Fibroblast of pulmonary artery (primary cell): ENCODE measurements at regions not wholly inside any gene's neighbourhood (a gene's known extent, or its start where the extent isn't known, plus 50 kb on each side); places are given as distances from the start of the nearest gene placed in this dataset.

Experiments used
- DNase-seq: peaks from one replicate; pipeline ENCODE4 v3.0.0-alpha.2; 2010; ENCODE audit warnings: low read depth
- H3K4me3 ChIP-seq: replicated peaks from 2 replicates; pipeline ENCODE4 v1.5.1; 2011; ENCODE audit warnings: low read depth, mild to moderate bottlenecking, control low read depth, low read length, moderate library complexity
- TF ChIP-seq, protein P1 (sequence below): IDR thresholded peaks from 2 replicates; pipeline ENCODE4 v1.5.1; 2011; ENCODE audit warnings: mild to moderate bottlenecking, control low read depth, low read length, inconsistent platforms; ENCODE audit errors: missing control alignments

DNA sequence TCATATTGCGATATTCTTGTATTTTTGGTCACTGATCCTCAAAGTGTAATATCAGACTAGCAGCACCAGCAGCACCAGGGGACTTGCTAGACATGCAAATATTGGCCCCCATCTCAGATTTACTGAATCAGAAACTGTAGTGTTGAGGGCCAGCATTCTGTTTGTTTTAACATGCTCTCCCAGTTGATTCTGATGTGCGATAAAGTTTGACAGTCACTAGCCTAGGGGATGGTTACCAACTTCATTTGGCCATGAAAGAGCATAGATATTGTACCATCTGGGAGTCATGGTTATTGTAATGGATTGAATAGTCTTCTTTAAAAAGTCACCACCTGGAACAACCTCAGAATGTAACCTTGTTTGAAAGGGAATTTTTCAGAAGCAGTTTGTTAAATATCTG lies 1090.4 kb upstream of the RAG2 start:
- H3K4me3 ChIP-seq = no peak overlapping the region
- TF ChIP-seq, protein P1, sequence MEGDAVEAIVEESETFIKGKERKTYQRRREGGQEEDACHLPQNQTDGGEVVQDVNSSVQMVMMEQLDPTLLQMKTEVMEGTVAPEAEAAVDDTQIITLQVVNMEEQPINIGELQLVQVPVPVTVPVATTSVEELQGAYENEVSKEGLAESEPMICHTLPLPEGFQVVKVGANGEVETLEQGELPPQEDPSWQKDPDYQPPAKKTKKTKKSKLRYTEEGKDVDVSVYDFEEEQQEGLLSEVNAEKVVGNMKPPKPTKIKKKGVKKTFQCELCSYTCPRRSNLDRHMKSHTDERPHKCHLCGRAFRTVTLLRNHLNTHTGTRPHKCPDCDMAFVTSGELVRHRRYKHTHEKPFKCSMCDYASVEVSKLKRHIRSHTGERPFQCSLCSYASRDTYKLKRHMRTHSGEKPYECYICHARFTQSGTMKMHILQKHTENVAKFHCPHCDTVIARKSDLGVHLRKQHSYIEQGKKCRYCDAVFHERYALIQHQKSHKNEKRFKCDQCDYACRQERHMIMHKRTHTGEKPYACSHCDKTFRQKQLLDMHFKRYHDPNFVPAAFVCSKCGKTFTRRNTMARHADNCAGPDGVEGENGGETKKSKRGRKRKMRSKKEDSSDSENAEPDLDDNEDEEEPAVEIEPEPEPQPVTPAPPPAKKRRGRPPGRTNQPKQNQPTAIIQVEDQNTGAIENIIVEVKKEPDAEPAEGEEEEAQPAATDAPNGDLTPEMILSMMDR = no peak

DNA sequence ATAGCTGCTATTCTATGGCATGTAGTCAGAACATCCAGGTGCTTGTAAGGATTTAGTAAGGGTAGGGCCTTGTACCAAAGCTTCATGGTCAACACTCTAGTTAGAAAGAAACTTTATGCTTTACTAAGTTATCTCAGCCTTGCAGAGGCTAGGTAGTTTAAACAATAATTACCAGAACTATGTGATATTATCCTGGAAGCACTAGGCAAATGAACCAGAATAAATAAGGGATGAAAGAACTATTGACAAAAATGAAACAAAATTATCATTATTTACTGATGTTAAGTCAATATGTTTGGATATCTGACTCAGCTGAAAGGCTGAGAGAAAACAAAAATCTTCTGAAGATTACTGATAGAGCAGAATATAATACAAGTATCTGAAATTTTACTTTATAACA lies 1089.1 kb upstream of the RAG2 start:
- TF ChIP-seq, protein P1 = no peak
- H3K4me3 ChIP-seq = no peak overlapping the region
- DNase-seq = no peak

More for the DNA sequence above, 1090.4 kb upstream of the RAG2 start:
- DNase-seq = no peak

DNA sequence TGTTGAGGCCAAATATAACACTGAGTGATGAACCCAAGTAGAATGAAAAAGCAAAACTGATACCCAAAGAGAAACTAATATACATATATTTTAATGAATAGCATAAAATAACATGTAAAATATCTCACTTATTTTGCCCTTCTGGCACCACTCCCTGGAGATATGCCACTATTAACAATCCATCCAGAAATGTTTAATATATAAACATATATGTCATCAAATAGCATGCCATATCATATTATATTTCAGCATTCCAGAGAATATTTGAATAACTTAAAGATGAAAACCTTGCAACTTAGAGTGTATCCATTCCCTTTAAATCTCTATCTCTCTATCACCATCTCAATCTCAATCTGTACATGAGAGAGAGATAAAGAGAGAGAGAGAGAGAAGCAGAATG lies 1073.3 kb upstream of the RAG2 start:
- no peak overlapping the region for H3K4me3 ChIP-seq
- DNase-seq = no peak
- TF ChIP-seq, protein P1 = no peak

DNA sequence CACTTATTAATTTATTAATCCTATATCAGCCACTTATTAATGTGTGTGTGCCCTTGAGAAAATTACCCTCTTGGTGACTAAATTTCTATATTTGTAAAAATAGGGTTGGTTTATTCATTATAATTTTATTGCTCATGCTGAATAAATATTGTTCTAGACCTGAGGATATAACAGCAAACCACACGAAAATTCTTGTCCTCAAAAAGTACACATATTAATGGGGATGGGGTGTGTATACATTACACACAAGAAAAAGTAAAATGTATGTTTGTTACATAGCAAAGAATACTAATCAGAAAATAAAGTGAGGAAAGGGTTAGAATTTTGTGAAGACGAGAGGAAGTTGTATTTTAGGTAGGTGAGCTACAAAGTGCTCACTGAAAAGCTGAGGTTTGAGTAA lies 1068.9 kb upstream of the RAG2 start:
- TF ChIP-seq, protein P1 = no peak
- no peak for DNase-seq
- no peak overlapping the region for H3K4me3 ChIP-seq

DNA sequence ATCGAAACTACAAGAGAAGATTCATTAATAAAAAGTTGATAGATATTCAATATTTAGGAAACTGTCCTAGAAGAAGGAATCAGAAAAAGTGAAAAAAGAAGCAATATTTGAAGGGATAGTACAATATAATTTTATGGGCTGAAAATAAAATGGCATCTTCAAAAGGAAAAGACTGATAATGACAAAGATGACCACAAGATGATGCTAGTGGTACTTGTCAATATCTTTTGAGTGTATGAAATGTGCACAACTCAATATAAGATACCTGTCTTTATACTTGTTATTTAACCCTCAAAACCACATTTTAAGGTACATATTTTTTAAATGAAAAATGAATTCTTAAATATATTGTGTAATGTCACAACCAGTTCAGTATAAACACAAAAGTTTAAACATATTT lies 1059.6 kb upstream of the RAG2 start:
- TF ChIP-seq, protein P1 = peak; percentile 78
- peak; percentile 77 for DNase-seq
- no peak overlapping the region for H3K4me3 ChIP-seq

DNA sequence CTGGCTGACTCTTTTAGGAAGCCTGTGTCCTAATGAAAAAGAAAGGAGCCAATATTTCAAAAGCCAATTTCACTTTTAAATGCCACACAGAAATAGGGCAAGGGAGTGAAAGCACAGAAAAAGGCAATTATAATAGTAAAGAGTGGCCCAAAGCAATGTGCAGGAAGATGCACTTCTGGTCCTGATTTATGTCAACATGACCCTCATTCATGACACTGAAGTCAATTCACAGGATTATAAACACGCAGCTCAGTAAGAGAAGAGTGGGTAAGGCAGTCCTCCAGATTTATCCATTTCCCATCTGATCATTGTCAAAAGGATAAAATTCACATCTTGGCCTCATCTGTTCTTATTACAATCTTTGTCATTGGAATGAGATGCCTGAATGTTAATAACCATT lies 1049.7 kb upstream of the RAG2 start:
- TF ChIP-seq, protein P1 = no peak
- DNase-seq = no peak
- no peak overlapping the region for H3K4me3 ChIP-seq

DNA sequence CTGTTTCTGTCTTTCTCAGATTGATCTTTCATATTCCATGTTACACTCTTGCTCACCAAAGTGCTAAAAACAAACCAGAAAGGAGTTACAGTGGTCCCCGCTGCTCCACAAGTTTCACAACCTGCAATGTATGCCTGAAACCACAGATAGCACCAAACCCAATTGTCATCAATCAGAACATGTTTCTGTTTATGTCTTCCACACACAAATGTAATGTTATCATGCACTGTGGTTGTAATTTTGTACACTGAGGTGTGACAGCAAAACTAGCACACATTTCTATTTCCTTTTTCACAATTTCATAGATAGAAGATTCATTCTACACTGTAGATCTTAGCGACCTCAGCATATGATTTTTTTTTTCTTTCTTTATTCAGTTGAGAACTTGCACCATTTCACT lies 1045.9 kb upstream of the RAG2 start:
- H3K4me3 ChIP-seq = no peak overlapping the region
- TF ChIP-seq, protein P1 = no peak
- no peak for DNase-seq
